ENCODE measurements at regions not wholly inside any gene's neighbourhood (a gene's known extent, or its start where the extent isn't known, plus 50 kb on each side); places are given as distances from the start of the nearest gene placed in this dataset.
"Not testable (repeated sequence)": the region's sequence is repeated elsewhere in the genome, so short reads cannot be mapped to it uniquely, and the experiment has no call there.

- ATAC-seq (ENCODE audit: low FRiP score in 2 of 2); DNase-seq: not testable (repeated sequence)
- 93 to 96% methylated on average over 8 of the region's 8 CpGs for WGBS, 2 donors
Observed at GRCh38 chr1:147348592-147348991, 106.1 kb downstream of the CHD1L start.

GRCh38 chr1:147349533-147349932 lies 107.0 kb downstream of the CHD1L start:
- ATAC-seq (ENCODE audit: low FRiP score in 2 of 2) (no peak), DNase-seq (no peak)
- no peak for TF ChIP-seq CTCF (IDR thresholded peaks at IDR 0.05)
- no peak for TF ChIP-seq POLR2AphosphoS5 (IDR thresholded peaks at IDR 0.05)
- TF ChIP-seq POLR2A (IDR thresholded peaks at IDR 0.05), result no peak
- TF ChIP-seq EP300 (IDR thresholded peaks at IDR 0.05), result no peak
- Histone ChIP-seq H3K4me3 (no peak overlapping the region), H3K27ac (no peak overlapping the region), H3K27me3 (no peaks in the 10 kb centered on the region), H3K4me1 (no peaks in the 10 kb centered on the region), H3K9me3 (no peaks in the 10 kb centered on the region), H3K36me3 (no peaks in the 10 kb centered on the region)
- WGBS, 2 donors, result 63 to 67% methylated on average over 1 of the region's 1 CpG

More at GRCh38 chr1:147348592-147348991, 106.1 kb downstream of the CHD1L start:
- H3K36me3 ChIP-seq, H3K4me1 ChIP-seq, H3K4me3 ChIP-seq, H3K9me3 ChIP-seq, H3K27ac ChIP-seq, H3K27me3 ChIP-seq: not testable (repeated sequence)

- no peak for ATAC-seq (ENCODE audit: low FRiP score in 2 of 2)
- Histone ChIP-seq H3K27ac (no peak overlapping the region), H3K27me3 (no peaks in the 10 kb centered on the region), H3K9me3 (no peaks in the 10 kb centered on the region), H3K4me1 (no peaks in the 10 kb centered on the region), H3K36me3 (no peaks in the 10 kb centered on the region), H3K4me3 (no peak overlapping the region)
- TF ChIP-seq EP300 (IDR thresholded peaks at IDR 0.05) (no peak), CTCF (IDR thresholded peaks at IDR 0.05) (no peak), POLR2A (IDR thresholded peaks at IDR 0.05) (no peak), POLR2AphosphoS5 (IDR thresholded peaks at IDR 0.05) (no peak)
- DNase-seq, result no peak
- 77 to 78% methylated on average over 3 of the region's 3 CpGs for WGBS, 2 donors
Observed at GRCh38 chr1:147351140-147351835, 108.8 kb downstream of the CHD1L start.

- Histone ChIP-seq H3K27me3 (no peaks in the 10 kb centered on the region), H3K36me3 (no peaks in the 10 kb centered on the region), H3K4me1 (no peaks in the 10 kb centered on the region), H3K27ac (no peak overlapping the region), H3K4me3 (no peak overlapping the region), H3K9me3 (peaks cover 0 to 4% (median 0%) of the 10 kb centered on the region in 4 donors)
- no peak for ATAC-seq (ENCODE audit: low FRiP score in 2 of 2)
- no peak for TF ChIP-seq CTCF (IDR thresholded peaks at IDR 0.05)
- TF ChIP-seq POLR2A (IDR thresholded peaks at IDR 0.05), result no peak
- no peak for TF ChIP-seq POLR2AphosphoS5 (IDR thresholded peaks at IDR 0.05)
- TF ChIP-seq EP300 (IDR thresholded peaks at IDR 0.05), result no peak
- DNase-seq, result no peak
- WGBS, 2 donors, result 47 to 50% methylated on average over 4 of the region's 4 CpGs
Observed at GRCh38 chr1:147377263-147378246, 135.1 kb downstream of the CHD1L start.

GRCh38 chr1:147379889-147380288 lies 137.4 kb downstream of the CHD1L start:
- ATAC-seq (ENCODE audit: low FRiP score in 2 of 2), result no peak
- WGBS, 2 donors, result 95 to 96% methylated on average over 3 of the region's 3 CpGs

More at GRCh38 chr1:147379889-147380288, 137.4 kb downstream of the CHD1L start:
- Histone ChIP-seq H3K4me1 (no peaks in the 10 kb centered on the region), H3K36me3 (no peaks in the 10 kb centered on the region), H3K9me3 (no peaks in the 10 kb centered on the region), H3K4me3 (no peak overlapping the region), H3K27me3 (no peaks in the 10 kb centered on the region), H3K27ac (no peak overlapping the region)
- TF ChIP-seq POLR2AphosphoS5 (IDR thresholded peaks at IDR 0.05), result no peak
- TF ChIP-seq CTCF (IDR thresholded peaks at IDR 0.05), result no peak
- DNase-seq, result no peak

Data from upper lobe of left lung (tissue), 6 donors.